22Rv1 (cell line): ENCODE measurements at regions not wholly inside any gene's neighbourhood (a gene's known extent, or its start where the extent isn't known, plus 50 kb on each side); places are given as distances from the start of the nearest gene placed in this dataset.

Source experiments
- ZFX ChIP-seq: fragments of 450-650 bp; IDR thresholded peaks from 2 replicates; pipeline ENCODE4 v1.6.1; 2017; ENCODE audit warnings: antibody characterized with exemption, borderline replicate concordance
- TF ChIP-seq, protein P1 (sequence below): fragments of 450-650 bp; IDR thresholded peaks from 2 replicates; pipeline ENCODE4 v1.5.1; 2017; ENCODE audit warnings: mild to moderate bottlenecking

DNA sequence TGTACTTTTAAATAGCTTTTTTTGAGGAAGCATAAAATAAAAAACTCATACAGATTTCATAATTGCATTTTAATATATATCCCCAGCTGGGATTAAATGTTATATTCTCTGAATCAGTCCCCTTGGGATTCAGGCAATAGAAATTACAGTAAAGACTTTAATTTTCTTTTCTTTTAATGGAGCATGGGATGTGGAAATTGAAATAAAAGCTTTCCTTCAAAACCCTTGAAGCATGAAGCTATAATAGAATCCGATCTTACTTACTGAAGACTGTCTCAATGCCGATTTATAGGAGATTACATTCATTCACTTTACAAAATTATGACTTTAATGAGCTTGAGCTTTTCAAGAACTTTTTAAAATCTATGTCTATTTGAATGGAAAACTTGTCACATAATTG lies 243.4 kb downstream of the SPRY2 start:
- TF ChIP-seq, protein P1, sequence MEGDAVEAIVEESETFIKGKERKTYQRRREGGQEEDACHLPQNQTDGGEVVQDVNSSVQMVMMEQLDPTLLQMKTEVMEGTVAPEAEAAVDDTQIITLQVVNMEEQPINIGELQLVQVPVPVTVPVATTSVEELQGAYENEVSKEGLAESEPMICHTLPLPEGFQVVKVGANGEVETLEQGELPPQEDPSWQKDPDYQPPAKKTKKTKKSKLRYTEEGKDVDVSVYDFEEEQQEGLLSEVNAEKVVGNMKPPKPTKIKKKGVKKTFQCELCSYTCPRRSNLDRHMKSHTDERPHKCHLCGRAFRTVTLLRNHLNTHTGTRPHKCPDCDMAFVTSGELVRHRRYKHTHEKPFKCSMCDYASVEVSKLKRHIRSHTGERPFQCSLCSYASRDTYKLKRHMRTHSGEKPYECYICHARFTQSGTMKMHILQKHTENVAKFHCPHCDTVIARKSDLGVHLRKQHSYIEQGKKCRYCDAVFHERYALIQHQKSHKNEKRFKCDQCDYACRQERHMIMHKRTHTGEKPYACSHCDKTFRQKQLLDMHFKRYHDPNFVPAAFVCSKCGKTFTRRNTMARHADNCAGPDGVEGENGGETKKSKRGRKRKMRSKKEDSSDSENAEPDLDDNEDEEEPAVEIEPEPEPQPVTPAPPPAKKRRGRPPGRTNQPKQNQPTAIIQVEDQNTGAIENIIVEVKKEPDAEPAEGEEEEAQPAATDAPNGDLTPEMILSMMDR, result no peak
- TF ChIP-seq ZFX, result no peak
